ENCODE measurements at regions not wholly inside any gene's neighbourhood (a gene's known extent, or its start where the extent isn't known, plus 50 kb on each side); places are given as distances from the start of the nearest gene placed in this dataset.

DNA sequence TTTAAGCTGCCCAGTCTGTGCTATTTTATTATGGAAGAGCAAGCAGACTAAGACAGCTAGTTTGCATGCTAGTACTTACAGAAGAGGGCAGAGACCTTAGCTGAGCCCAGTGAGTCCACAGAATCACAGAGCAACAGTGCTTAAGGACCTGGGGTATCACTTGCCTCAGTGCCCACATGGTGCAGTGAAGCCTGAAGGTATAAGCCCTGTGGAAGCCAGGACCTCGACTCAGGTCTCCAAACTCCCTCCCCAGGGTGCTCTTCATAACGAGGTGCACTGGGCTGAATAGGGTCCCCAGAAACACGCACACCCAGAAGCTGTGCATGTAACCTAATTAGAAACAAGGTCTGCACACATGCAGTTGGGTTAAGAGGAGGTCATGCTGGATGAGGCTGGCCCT lies 718.1 kb downstream of the GALR1 start:
- ChIA-PET CTCF (no interaction called here), POLR2A (no interaction called here)
- no peak for DNase-seq (ENCODE audit: low read depth)
- TF ChIP-seq CTCF (IDR thresholded peaks at IDR 0.05; ENCODE audit: insufficient read depth, low read depth, low read length) = no peak
- no peaks in the 10 kb centered on the region for H3K36me3 ChIP-seq (ENCODE audit: control insufficient read depth, insufficient read depth, low read length)
- no peaks in the 10 kb centered on the region for H3K27me3 ChIP-seq (ENCODE audit: control insufficient read depth, insufficient read depth, low read length)
- H3K4me3 ChIP-seq (ENCODE audit: low read depth, low read length) = no peak overlapping the region

DNA sequence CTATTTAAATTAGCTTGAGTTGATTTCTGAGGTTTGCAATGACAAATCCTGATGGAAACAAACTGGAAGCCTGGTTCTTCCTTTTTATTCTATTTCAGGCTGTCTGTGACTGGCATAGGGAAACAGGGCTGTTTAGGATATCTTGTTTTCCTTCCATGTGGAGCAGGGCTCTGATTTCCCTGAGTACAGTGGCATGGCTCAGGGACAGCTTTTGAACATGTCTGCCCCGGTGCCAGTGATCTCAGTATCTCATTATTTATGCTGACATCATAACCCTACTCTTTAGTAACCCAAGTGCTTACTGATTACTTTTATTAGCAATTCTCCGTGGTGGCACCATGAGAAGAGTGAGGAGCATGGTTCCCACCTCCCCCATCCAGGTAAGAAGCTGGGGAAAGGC lies 720.3 kb downstream of the GALR1 start:
- no peak for TF ChIP-seq CTCF (IDR thresholded peaks at IDR 0.05; ENCODE audit: insufficient read depth, low read depth, low read length)

GRCh38 chr18:77970814-77971213 lies 721.2 kb downstream of the GALR1 start:
- H3K4me3 ChIP-seq (ENCODE audit: low read depth, low read length) = no peak overlapping the region
- H3K27me3 ChIP-seq (ENCODE audit: control insufficient read depth, insufficient read depth, low read length) = no peaks in the 10 kb centered on the region
- no peak for DNase-seq (ENCODE audit: low read depth)
- TF ChIP-seq CTCF (IDR thresholded peaks at IDR 0.05; ENCODE audit: insufficient read depth, low read depth, low read length) = no peak
- H3K36me3 ChIP-seq (ENCODE audit: control insufficient read depth, insufficient read depth, low read length) = no peaks in the 10 kb centered on the region
- ChIA-PET POLR2A (no interaction called here), CTCF (no interaction called here)

More for the DNA sequence above, 720.3 kb downstream of the GALR1 start:
- H3K4me3 ChIP-seq (ENCODE audit: low read depth, low read length) = no peak overlapping the region
- H3K27me3 ChIP-seq (ENCODE audit: control insufficient read depth, insufficient read depth, low read length) = no peaks in the 10 kb centered on the region
- no peak for DNase-seq (ENCODE audit: low read depth)
- H3K36me3 ChIP-seq (ENCODE audit: control insufficient read depth, insufficient read depth, low read length) = no peaks in the 10 kb centered on the region
- CTCF ChIA-PET = no interaction called here
- POLR2A ChIA-PET = no interaction called here

DNA sequence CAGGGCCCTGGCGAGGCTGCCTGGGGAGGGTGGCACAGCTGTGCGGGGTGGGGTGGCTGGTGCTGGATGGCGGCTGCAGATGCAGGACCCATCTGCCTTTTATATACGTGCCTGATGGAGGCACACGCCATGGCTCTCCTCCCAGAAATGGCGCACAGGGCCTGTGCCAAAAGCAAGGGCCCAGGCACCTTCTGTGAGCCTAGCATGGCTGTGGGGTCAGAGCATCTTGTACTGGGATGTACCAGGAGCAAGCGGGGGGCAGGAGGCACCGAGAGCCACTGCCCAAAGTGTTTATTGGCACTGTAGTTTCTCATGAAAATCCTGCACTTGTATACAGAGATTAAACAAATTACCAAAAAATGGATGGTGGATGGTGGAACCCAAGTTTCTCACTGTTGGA lies 724.1 kb downstream of the GALR1 start:
- Histone ChIP-seq H3K4me3 (ENCODE audit: low read depth, low read length) (no peak overlapping the region), H3K27me3 (ENCODE audit: control insufficient read depth, insufficient read depth, low read length) (no peaks in the 10 kb centered on the region), H3K36me3 (ENCODE audit: control insufficient read depth, insufficient read depth, low read length) (no peaks in the 10 kb centered on the region)
- DNase-seq (ENCODE audit: low read depth) = no peak
- ChIA-PET CTCF (no interaction called here), POLR2A (no interaction called here)
- TF ChIP-seq CTCF (IDR thresholded peaks at IDR 0.05; ENCODE audit: insufficient read depth, low read depth, low read length) = no peak

GRCh38 chr18:77974329-77974728 lies 724.7 kb downstream of the GALR1 start:
- POLR2A ChIA-PET = no interaction called here
- no peak for DNase-seq (ENCODE audit: low read depth)
- no peaks in the 10 kb centered on the region for H3K36me3 ChIP-seq (ENCODE audit: control insufficient read depth, insufficient read depth, low read length)
- no peak overlapping the region for H3K4me3 ChIP-seq (ENCODE audit: low read depth, low read length)
- CTCF ChIA-PET = no interaction called here
- no peaks in the 10 kb centered on the region for H3K27me3 ChIP-seq (ENCODE audit: control insufficient read depth, insufficient read depth, low read length)
- TF ChIP-seq CTCF (IDR thresholded peaks at IDR 0.05; ENCODE audit: insufficient read depth, low read depth, low read length) = no peak
